NCI-H774 (cell line): ENCODE measurements at regions not wholly inside any gene's neighbourhood (a gene's known extent, or its start where the extent isn't known, plus 50 kb on each side); places are given as distances from the start of the nearest gene placed in this dataset.

Experiments used
- DNase-seq: peaks from one replicate; lab custom pipeline; 2025; lab: John Stamatoyannopoulos, UW

GRCh38 chr11:92663539-92663938 lies 305.9 kb upstream of the MTNR1B start:
- DNase-seq: no peak

DNA sequence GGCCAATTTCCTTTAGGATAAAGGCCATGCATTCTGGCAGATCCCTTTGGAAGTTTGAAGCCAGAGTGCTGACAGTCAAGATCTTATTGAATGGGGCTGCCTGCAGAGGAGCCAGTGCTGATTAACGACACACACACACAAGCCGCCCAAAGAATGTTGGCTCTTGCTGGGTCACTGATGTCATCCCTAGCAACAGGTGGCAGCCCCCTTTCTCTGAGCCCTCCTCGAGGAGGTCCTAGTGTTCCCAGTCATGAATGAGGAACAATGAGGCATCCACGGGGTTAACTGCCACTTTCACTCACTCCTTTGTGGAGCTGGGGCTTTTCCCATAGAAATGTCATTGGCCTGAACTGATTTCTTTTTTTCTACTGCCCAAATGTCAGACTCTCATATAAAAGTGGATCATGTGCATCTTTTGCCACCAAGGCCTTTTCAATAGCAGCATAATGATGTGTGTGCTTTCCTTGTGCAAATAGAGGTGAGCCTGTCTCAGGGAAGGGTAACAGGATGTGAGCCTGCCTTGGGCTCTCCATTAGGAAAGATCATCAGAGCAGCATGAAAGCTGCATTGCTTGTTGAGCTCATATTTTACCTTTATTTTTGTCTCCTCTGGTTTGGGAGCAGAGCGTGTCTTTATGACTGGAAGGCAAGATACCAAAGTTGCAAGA lies 301.8 kb upstream of the MTNR1B start:
- DNase-seq: peak; percentile 71

- no peak for DNase-seq
Measured at GRCh38 chr11:92670308-92670890, 299.1 kb upstream of the MTNR1B start.

DNA sequence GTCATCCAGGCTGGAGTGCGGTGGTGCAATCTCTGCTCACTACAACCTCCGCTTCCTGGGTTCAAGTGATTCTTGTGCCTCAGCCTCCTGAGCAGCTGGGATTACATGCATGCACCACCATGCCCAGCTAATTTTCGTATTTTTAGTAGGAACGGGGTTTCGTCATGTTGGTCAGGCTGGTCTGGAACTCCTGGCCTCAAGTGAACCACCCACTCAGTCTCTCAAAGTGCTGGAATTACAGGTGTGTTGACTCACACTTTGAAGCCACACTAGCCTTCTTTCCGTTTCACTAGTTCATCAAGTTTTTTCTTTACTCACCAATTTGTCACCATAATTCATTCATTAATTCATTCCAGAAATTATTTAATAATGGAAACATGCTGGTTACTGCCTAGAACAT lies 298.4 kb upstream of the MTNR1B start:
- no peak for DNase-seq

GRCh38 chr11:92675303-92675702 lies 294.1 kb upstream of the MTNR1B start:
- no peak for DNase-seq

GRCh38 chr11:92675810-92676209 lies 293.6 kb upstream of the MTNR1B start:
- no peak for DNase-seq

- no peak for DNase-seq
Measured at GRCh38 chr11:92678008-92678611, 291.3 kb upstream of the MTNR1B start.

- no peak for DNase-seq
Measured at GRCh38 chr11:92681586-92681985, 287.9 kb upstream of the MTNR1B start.

DNA sequence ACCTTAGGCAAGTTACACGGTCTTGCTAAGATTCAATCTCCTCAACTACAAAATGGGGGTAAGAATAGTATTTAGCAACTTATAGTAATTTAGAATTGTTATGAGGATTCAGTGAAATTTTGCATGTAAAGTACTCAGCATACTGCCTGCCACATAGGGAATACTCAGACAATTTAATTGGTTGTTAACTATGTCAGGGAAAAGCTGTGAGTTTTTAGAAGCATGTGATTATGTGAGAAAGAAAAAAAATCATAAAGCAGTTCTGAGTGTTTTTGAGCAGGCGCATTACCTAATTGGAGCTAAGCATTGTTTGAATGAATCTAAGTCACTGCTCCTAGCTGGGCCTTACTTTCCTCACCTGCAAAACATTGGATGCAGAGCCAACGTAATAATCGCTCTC lies 287.3 kb upstream of the MTNR1B start:
- no peak for DNase-seq

DNA sequence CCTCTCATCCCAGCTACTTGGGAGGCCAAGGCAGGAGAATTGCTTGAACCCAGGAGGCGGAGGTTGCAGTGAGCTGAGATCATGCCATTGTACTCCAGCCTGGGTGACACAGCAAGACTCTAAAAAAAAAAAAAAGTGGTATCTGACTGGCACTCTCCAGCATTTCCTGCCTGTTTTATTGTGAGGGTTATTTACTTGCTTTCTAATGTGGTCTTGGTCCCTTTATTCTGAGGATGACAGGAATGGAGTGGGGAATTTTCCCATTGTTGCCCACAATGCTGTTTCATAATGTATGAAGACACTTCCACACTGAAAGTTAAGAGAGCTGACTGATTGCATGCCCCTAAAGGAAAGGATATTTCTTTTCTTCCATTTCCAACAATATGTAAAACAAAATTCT lies 286.5 kb upstream of the MTNR1B start:
- DNase-seq: no peak

DNA sequence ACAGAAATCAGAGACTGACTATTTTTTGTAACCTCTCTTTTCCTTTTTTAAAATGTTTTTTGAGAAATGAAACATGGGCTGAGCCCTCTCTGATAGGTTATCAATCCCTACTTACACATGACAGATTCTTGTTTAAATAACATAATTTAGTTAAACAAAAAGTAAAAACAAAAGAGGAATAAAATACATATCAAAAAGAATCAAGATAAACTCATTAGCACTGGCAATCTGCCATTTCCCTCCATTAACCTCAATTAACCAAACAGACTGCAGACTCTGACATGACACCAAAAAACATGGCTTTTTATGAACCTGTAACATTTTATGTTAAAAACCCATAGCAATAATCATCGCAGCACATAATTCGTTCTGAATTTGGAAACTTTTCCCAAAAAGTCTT lies 284.4 kb upstream of the MTNR1B start:
- peak; percentile 5 for DNase-seq

- DNase-seq: no peak
Measured at GRCh38 chr11:92687724-92688123, 281.7 kb upstream of the MTNR1B start.

GRCh38 chr11:92688416-92688815 lies 281.0 kb upstream of the MTNR1B start:
- DNase-seq: no peak

- DNase-seq: no peak
Measured at GRCh38 chr11:92692826-92693546, 276.5 kb upstream of the MTNR1B start.

DNA sequence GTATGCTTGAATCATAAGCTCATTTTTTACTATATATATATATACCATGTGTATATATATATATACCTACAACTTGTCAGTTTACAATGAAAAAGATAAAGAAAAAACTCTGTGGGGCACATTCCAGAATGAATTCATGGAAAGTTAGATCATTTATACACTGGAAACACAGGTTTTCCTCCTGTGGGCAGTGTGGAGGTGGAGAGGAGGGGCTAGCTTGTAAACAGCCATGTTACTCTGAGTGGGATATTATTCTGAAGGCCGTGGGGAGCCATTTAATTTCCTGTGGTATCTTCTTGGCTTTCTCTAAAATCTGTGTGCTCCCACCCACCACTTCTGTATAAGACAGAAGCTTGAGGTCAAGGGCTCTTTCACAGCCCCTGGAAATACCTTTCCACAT lies 273.4 kb upstream of the MTNR1B start:
- no peak for DNase-seq

DNA sequence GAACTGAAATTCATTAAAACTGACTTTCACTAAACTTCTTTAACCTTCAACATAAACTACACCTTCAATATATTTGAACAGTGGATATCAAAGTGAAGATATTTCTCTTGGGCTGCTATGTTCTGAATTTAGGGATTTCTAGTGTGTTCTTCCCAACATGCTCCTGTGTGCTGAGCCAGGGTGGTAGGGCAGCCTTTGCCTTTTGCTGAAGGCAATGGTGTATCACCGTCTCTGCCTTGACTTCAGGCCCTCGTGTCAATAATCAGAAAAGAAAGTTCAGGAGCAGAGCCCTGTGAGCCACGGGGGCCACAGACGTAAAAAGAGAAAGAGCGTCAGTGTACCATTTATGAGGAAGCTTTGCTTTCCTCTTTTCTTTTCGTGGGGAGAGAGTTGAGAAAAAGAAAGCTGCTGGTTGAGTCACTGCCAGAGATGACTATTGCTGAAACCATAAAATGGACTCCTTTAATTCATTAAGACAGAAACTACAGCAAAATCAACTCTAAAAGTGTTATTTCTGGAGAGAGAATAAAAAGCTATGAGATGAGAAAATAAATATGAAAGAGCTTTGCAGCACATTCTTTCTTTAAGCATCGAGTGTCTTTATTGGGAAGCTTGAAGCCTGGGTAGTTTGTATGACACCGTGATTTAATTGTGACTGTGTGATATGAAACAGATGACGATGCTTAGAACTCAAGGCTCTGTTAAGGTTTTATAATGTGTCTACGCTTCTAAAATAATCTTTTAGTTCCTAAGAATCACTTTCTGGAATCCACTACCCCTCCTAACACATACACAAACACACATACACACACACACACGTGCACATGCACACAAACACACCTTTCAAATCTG lies 271.8 kb upstream of the MTNR1B start:
- DNase-seq: no peak

DNA sequence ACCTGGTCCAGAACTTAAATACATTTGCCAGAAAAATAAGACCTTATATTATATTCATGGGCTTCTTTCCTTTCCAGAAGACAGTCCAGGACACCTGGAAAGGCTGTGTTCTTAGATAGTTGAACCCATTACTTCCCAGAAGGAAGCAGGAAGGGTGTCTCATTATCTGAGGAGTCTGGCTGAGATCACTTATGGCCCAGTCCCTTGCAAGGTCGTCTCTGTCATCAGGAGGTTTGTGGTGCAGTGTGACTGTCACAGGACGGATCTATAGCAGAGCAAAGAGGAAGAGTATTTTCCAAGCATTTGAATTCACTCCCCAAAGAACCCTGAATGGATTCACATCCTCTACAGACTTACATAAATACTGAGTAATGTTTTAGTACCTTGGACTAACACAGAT lies 270.7 kb upstream of the MTNR1B start:
- no peak for DNase-seq

DNA sequence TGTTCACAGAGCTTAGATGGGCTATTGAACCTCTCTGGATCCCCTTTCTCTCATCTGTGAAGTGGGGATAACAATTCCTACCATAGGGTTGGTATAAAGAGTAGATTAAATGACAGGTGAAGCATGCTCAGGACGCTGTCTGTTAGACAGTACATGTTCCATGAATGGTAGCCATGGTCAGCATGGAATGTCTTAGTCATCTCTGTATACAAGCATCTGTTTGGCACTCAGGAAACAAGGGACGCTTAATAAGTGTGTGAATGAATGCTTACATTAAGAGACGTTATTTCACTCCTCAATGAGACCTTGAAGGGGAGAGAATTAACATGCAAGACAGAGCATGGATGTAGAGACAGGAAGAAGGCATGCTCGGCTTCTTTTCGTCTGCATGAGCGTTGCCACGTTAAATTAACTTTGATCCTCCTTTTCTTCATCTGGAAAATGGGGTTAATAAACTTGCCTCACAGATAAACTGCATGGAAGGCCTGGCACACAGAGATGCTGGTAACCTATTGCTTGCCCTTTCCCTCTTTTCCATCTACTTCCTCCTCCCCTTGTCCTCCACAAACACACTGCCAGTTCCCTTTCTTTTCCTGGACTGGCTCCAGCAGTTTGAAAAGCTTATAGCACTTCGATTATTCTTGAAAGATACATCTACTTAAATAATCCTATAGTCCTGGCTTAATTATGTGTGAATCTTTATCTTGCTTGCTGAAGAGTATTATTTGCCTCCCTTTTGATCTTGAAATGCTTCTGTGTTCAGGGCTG lies 267.2 kb upstream of the MTNR1B start:
- DNase-seq: peak; percentile 83

- no peak for DNase-seq
Measured at GRCh38 chr11:92702805-92703448, 266.5 kb upstream of the MTNR1B start.

DNA sequence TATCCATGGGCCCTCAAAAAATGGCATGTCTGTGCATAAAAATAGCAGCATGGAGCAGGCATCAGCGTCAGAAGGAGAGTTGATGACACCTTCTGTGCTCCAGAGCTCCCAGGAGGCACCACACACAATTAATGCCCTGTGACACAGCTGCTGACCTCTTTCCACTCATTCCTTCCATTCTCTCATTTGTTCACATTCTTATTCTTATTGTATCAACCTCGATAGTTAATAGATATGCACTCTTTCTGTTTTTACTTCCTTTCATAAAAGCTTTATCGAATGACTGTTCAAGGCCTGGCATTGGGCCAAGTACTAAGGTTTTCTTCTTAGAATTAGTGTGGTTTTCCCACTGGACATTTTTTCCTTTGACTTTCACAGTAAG lies 266.0 kb upstream of the MTNR1B start:
- no peak for DNase-seq

GRCh38 chr11:92707173-92707619 lies 262.3 kb upstream of the MTNR1B start:
- DNase-seq: peak; percentile 94
